Calu3 (cell line): ENCODE measurements at regions not wholly inside any gene's neighbourhood (a gene's known extent, or its start where the extent isn't known, plus 50 kb on each side); places are given as distances from the start of the nearest gene placed in this dataset.

Experiments
- BruUV-seq: library from RNA; stranded (reverse); fragments of 400-500 nt; replicated peaks from 2 replicates; lab custom pipeline; 2021; lab: Mats Ljungman, UMichigan
- CTCF ChIA-PET: fragments of 300-600 bp; sonication (Branson Sonifier 250); formaldehyde crosslinking; loops from one replicate; lab custom pipeline; 2022; ENCODE audit warnings: antibody characterized with exemption; lab: Charles Lee
- DNase-seq: peaks from one replicate; pipeline ENCODE4 v3.0.0; 2022
- H3K27ac Mint-ChIP-seq: one replicate; pipeline ENCODE4 v1.8.0; 2022; ENCODE audit warnings: mixed read lengths; ENCODE audit not compliant: unreplicated experiment
- H3K27me3 Mint-ChIP-seq: one replicate; pipeline ENCODE4 v1.8.0; 2022; ENCODE audit warnings: mixed read lengths; ENCODE audit not compliant: unreplicated experiment
- H3K36me3 Mint-ChIP-seq: one replicate; pipeline ENCODE4 v1.8.0; 2022; ENCODE audit warnings: mild to moderate bottlenecking, moderate library complexity, mixed read lengths; ENCODE audit not compliant: insufficient read depth, unreplicated experiment
- H3K4me1 Mint-ChIP-seq: one replicate; pipeline ENCODE4 v1.8.0; 2022; ENCODE audit warnings: mild to moderate bottlenecking, low read depth, mixed read lengths; ENCODE audit not compliant: unreplicated experiment
- H3K4me3 Mint-ChIP-seq: one replicate; pipeline ENCODE4 v1.8.0; 2022; ENCODE audit warnings: mild to moderate bottlenecking, low read depth, moderate library complexity, mixed read lengths; ENCODE audit not compliant: unreplicated experiment
- H3K9me3 Mint-ChIP-seq: one replicate; pipeline ENCODE4 v1.8.0; 2022; ENCODE audit warnings: low read depth, mixed read lengths; ENCODE audit not compliant: unreplicated experiment
- intact Hi-C: fragments of 100-400 bp; cut with micrococcal nuclease; formaldehyde crosslinking; loops from one replicate; pipeline ENCODE4 v1.10.0; 2022; ENCODE audit not compliant: unreplicated experiment
- TF ChIP-seq, protein P1 (sequence below): fragments of 200-600 bp; IDR thresholded peaks from one replicate; pipeline ENCODE4 v1.8.0; 2022; ENCODE audit warnings: antibody characterized with exemption; ENCODE audit not compliant: unreplicated experiment

DNA sequence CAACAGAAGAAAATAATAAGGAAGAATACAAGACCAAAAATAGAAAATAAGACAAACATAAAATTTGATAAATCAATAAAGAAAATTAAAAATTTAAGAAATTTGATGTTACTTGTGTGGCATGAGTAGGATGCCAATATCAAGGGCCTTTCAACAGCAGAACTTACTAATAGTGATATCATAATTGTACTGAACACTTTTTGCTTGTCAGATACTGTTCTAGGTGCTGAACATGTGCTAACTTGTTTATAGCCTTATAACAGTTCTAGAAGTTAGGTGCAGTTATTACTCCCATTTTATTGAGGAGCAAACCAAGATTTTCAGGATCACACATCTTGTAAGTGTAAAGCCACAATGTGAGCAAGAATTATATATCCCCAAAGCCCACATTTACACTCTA is 546.0 kb upstream of the EPHA5 start:
- no peaks in the 10 kb centered on the region for H3K4me1 Mint-ChIP-seq
- TF ChIP-seq, protein P1, sequence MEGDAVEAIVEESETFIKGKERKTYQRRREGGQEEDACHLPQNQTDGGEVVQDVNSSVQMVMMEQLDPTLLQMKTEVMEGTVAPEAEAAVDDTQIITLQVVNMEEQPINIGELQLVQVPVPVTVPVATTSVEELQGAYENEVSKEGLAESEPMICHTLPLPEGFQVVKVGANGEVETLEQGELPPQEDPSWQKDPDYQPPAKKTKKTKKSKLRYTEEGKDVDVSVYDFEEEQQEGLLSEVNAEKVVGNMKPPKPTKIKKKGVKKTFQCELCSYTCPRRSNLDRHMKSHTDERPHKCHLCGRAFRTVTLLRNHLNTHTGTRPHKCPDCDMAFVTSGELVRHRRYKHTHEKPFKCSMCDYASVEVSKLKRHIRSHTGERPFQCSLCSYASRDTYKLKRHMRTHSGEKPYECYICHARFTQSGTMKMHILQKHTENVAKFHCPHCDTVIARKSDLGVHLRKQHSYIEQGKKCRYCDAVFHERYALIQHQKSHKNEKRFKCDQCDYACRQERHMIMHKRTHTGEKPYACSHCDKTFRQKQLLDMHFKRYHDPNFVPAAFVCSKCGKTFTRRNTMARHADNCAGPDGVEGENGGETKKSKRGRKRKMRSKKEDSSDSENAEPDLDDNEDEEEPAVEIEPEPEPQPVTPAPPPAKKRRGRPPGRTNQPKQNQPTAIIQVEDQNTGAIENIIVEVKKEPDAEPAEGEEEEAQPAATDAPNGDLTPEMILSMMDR: no peak
- no peaks in the 10 kb centered on the region for H3K27me3 Mint-ChIP-seq
- CTCF ChIA-PET: no interaction called here
- no peak overlapping the region for H3K4me3 Mint-ChIP-seq
- intact Hi-C loops: no loop called here
- H3K27ac Mint-ChIP-seq: no peak overlapping the region
- no peaks in the 10 kb centered on the region for H3K9me3 Mint-ChIP-seq
- BruUV-seq: no TSS peak
- no peak for DNase-seq
- no peaks in the 10 kb centered on the region for H3K36me3 Mint-ChIP-seq

DNA sequence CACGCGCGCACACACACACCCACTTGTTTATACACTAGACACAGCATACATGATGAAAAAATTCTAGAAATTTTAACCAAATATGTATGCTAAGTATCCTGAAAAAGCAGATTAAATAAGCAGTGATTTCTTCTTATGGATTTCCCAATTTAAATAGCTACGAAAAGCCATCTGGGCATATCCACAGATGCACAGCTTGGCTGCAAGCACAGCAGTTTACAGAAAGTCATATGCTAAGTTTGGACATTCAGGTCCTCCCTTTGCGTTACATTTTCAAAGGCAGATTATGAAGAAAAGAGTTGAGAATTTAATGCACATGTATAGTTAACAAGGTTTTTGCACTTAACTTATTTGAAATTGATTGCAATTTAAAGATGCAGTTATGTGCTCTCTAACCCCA is 542.2 kb upstream of the EPHA5 start:
- BruUV-seq: no TSS peak
- H3K27me3 Mint-ChIP-seq: no peaks in the 10 kb centered on the region
- peaks cover 2% of the 10 kb centered on the region for H3K9me3 Mint-ChIP-seq
- DNase-seq: no peak
- no peaks in the 10 kb centered on the region for H3K4me1 Mint-ChIP-seq
- TF ChIP-seq, protein P1: no peak
- CTCF ChIA-PET: no interaction called here
- no peaks in the 10 kb centered on the region for H3K36me3 Mint-ChIP-seq
- intact Hi-C loops: no loop called here
- H3K27ac Mint-ChIP-seq: no peak overlapping the region
- H3K4me3 Mint-ChIP-seq: no peak overlapping the region

DNA sequence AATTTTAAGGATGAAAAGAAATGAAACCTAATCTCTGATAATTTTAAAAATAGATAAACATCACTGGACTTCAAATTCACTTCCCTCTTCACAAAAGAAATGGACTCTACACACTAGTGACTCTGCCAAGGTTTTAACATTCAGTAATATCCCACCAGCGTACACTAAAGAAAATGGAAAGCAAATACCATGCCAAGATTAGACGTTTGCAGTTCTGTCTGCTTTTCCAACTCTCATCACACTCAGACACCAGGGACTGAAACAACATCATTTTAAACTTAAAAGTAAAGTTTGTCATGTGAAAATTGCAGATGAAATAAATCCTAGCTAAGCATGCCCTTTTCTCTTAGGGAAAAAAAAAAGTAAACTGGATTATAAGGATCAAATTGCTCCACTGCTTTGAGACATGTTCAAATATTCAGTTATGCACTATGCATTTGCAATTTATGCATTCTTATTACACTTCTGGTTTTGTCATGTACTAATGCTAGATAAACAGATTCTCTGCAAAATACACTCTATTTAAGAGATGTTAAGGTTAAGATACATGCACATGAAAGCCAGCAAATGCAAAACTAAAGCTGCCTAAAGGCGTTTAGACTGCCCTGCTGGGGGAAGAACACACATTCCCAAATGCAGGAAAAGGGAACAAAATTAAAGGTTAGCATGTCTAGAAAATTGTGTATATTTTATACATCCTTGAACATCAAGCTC is 534.4 kb upstream of the EPHA5 start:
- no TSS peak for BruUV-seq
- no peaks in the 10 kb centered on the region for H3K27me3 Mint-ChIP-seq
- DNase-seq: no peak
- intact Hi-C loops: no loop called here
- H3K4me3 Mint-ChIP-seq: no peak overlapping the region
- CTCF ChIA-PET: no interaction called here
- TF ChIP-seq, protein P1: no peak
- no peaks in the 10 kb centered on the region for H3K4me1 Mint-ChIP-seq
- no peak overlapping the region for H3K27ac Mint-ChIP-seq
- H3K9me3 Mint-ChIP-seq: peaks cover 2% of the 10 kb centered on the region
- no peaks in the 10 kb centered on the region for H3K36me3 Mint-ChIP-seq

DNA sequence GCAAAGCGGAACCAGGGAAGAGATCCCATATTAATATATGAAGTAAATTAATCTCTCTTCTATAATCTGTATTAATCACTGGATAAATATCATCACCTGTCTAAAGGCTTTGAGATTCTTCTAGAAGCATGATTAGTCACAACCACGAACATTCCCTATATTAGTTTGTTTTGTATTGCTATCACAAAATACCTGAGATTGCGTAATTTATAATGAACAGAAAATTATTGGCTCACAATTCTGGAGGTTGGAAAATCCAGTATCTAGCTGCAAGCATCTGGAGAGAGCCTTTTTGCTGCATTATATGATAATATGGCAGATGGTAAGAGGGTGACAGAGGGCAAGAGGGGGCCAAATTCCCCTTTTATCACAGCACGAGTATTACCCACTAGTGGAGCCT is 532.6 kb upstream of the EPHA5 start:
- TF ChIP-seq, protein P1: no peak
- no peak overlapping the region for H3K4me3 Mint-ChIP-seq
- H3K9me3 Mint-ChIP-seq: no peaks in the 10 kb centered on the region
- H3K36me3 Mint-ChIP-seq: no peaks in the 10 kb centered on the region
- no peaks in the 10 kb centered on the region for H3K4me1 Mint-ChIP-seq
- no peak for DNase-seq
- intact Hi-C loops: no loop called here
- no TSS peak for BruUV-seq
- CTCF ChIA-PET: no interaction called here
- no peaks in the 10 kb centered on the region for H3K27me3 Mint-ChIP-seq
- H3K27ac Mint-ChIP-seq: no peak overlapping the region
